ENCODE measurements at regions not wholly inside any gene's neighbourhood (a gene's known extent, or its start where the extent isn't known, plus 50 kb on each side); places are given as distances from the start of the nearest gene placed in this dataset.

DNA sequence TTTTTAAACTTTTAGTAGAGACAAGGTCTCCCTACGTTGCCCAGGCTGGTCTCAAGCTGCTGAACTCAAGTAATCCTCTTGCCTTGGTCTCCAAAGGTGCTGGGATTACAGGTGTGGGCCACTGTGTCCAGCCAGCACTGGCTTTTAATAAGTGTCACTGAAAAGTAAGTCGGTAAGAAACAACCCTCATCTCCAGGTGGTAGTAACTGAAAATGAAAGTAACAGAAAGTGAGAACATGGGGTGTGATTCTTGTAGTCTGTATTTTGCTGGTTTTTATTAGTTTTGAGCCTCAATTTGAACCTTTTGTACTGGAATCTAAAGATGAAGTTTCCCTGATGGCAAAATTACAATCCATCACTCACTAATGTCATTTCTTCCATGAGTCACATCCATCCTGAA, 238.1 kb upstream of the AGA start:
- no peak overlapping the region for H3K4me3 ChIP-seq (ENCODE audit: extremely low read depth, insufficient read depth, low read length, poor library complexity, severe bottlenecking)
- 44 to 82% methylated on average over 1 to 2 of the region's 2 CpGs for WGBS, 2 experiments (ENCODE audit: insufficient coverage in 2 of 2)
- H3K4me1 ChIP-seq (ENCODE audit: control insufficient read depth, insufficient read depth, low read length, poor library complexity, severe bottlenecking): no peaks in the 10 kb centered on the region
- no peaks in the 10 kb centered on the region for H3K36me3 ChIP-seq (ENCODE audit: control insufficient read depth, insufficient read depth, low read length)
- H3K9me3 ChIP-seq (ENCODE audit: control insufficient read depth, low read length): no peaks in the 10 kb centered on the region
- no peak overlapping the region for H3K27ac ChIP-seq (ENCODE audit: low read depth, low read length, severe bottlenecking)

DNA sequence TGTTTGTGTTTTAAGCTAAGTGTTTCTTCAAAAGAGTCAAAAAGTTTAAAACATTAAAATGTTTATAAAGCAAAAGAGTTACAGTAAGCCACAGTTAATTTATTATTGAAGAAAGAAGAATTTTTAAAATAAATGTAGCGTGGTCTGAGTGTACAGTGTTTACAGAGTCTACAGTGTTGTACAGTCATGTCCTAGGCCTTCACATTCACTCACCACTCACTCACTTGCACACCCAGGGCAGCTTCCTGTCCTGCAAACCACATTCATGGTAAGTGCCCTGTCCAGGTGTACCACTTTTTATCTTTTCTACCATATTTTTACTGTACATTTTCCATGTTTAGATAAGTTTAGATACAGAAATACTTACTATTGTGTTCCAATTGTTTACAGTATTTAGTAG, 239.7 kb upstream of the AGA start:
- H3K27ac ChIP-seq (ENCODE audit: low read depth, low read length, severe bottlenecking): no peak overlapping the region
- H3K9me3 ChIP-seq (ENCODE audit: control insufficient read depth, low read length): no peaks in the 10 kb centered on the region
- no peak overlapping the region for H3K4me3 ChIP-seq (ENCODE audit: extremely low read depth, insufficient read depth, low read length, poor library complexity, severe bottlenecking)
- H3K4me1 ChIP-seq (ENCODE audit: control insufficient read depth, insufficient read depth, low read length, poor library complexity, severe bottlenecking): no peaks in the 10 kb centered on the region
- WGBS, 2 experiments (ENCODE audit: insufficient coverage in 2 of 2): no CpG with 5 or more reads among the region's 1 CpG
- no peaks in the 10 kb centered on the region for H3K36me3 ChIP-seq (ENCODE audit: control insufficient read depth, insufficient read depth, low read length)

DNA sequence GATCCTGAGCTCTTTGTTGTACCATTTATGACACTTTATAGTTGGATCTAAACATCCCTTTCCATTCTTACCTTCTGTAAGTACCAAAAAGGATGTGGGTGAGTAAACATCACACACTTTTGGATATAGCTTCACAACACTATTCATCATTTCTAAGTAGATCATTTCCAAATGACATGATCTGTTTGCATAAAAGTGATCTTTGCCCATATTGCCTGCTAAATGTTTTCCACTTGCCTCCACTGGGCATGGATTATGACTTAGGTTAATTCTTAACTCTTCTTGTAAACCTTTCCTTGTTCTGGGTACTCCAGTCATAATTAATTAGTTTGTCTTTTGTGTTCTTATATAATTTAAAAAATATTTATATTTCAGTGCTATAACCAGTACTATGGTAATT, 244.9 kb upstream of the AGA start:
- H3K4me1 ChIP-seq (ENCODE audit: control insufficient read depth, insufficient read depth, low read length, poor library complexity, severe bottlenecking): no peaks in the 10 kb centered on the region
- no peaks in the 10 kb centered on the region for H3K9me3 ChIP-seq (ENCODE audit: control insufficient read depth, low read length)
- H3K27ac ChIP-seq (ENCODE audit: low read depth, low read length, severe bottlenecking): no peak overlapping the region
- no peaks in the 10 kb centered on the region for H3K36me3 ChIP-seq (ENCODE audit: control insufficient read depth, insufficient read depth, low read length)
- no peak overlapping the region for H3K4me3 ChIP-seq (ENCODE audit: extremely low read depth, insufficient read depth, low read length, poor library complexity, severe bottlenecking)

DNA sequence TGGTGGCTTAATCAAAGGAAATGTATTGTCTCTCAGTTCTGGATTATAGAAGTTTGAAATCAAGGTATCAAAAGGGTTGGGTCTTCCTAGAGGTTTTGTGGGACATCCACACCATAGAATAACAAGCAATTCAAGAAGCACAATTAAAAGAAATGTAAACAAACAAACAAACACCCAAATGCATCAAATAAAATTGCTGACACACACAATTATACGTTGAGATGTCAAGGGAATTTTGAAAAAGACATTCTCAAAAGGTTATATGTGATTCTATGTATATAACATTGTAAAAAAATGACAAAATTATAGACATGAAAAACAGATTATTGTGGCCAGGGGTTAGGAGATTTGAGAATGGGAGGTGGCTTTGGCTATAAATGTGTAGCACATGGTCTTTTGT, 250.7 kb upstream of the AGA start:
- WGBS, 2 experiments (ENCODE audit: insufficient coverage in 2 of 2): no CpG with 5 or more reads among the region's 1 CpG
- H3K9me3 ChIP-seq (ENCODE audit: control insufficient read depth, low read length): no peaks in the 10 kb centered on the region

DNA sequence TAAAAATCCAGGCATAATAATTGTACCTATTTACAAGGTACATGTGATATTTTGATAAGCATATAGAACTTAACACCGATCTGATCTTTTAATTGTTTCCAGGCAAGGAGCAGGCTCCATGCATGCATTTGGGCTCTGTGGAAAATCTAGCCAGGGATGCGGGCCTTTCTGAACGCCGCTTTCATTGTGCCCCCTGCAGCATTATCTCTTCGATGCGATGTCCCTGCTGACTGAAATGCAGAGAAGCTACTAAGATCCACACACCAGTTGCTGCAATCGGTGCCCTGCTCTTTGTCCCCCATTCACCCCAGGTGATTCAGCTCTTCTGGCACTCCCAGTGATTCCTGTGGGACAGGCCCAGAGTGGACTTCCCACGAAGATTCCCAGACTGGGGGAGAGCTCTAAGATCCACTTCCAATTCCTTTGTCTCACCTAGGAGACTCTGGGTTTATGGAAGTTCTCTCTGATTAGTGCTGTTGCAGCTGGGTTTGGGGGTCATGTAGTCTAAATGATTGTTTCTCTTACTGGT, 254.3 kb upstream of the AGA start:
- Histone ChIP-seq H3K4me1 (ENCODE audit: control insufficient read depth, insufficient read depth, low read length, poor library complexity, severe bottlenecking) (no peaks in the 10 kb centered on the region), H3K27ac (ENCODE audit: low read depth, low read length, severe bottlenecking) (no peak overlapping the region), H3K36me3 (ENCODE audit: control insufficient read depth, insufficient read depth, low read length) (no peaks in the 10 kb centered on the region), H3K4me3 (ENCODE audit: extremely low read depth, insufficient read depth, low read length, poor library complexity, severe bottlenecking) (no peak overlapping the region), H3K9me3 (ENCODE audit: control insufficient read depth, low read length) (no peaks in the 10 kb centered on the region)
- 53 to 63% methylated on average over 4 to 5 of the region's 8 CpGs for WGBS, 2 experiments (ENCODE audit: insufficient coverage in 2 of 2)

More for the DNA sequence above, 250.7 kb upstream of the AGA start:
- H3K36me3 ChIP-seq (ENCODE audit: control insufficient read depth, insufficient read depth, low read length): no peaks in the 10 kb centered on the region
- no peak overlapping the region for H3K27ac ChIP-seq (ENCODE audit: low read depth, low read length, severe bottlenecking)
- no peak overlapping the region for H3K4me3 ChIP-seq (ENCODE audit: extremely low read depth, insufficient read depth, low read length, poor library complexity, severe bottlenecking)
- H3K4me1 ChIP-seq (ENCODE audit: control insufficient read depth, insufficient read depth, low read length, poor library complexity, severe bottlenecking): no peaks in the 10 kb centered on the region

DNA sequence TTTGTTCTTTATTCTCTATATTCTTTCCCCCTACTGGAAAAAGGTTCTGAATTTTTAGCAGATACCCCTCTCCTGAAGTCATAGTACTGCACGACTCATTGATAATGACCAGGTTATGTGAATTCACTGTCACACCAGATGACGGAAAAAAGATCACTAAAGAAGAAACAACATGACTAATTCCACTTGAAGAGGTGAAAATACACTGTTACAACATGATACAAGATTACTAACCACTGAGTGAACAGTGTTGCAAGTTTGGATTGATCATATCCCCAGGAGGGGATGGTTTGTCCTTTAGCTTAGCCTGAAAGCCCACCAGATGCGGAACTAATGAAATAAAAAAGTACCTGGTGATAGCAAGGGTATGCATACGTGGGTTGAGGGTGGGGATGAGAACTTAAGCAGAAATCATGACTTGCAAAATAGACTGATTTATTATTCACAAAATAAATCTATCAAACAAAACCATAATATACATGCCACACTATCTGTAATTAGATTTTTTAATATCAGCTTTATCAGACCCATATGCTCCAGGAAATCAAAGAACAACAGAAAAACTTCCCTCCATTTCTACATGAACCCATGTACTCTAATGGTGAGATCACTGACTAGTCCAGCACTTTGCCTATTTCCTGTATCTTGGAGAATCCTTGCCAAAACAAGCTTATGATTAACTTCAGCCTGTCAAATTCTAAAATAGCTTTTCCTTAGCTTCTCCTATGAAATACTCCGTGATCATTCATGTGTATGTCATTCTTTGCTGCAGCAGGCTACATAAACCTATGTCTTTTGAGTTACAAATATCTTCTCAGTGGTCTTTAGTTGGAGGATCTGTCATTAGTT, 257.4 kb upstream of the AGA start:
- no peaks in the 10 kb centered on the region for H3K36me3 ChIP-seq (ENCODE audit: control insufficient read depth, insufficient read depth, low read length)

DNA sequence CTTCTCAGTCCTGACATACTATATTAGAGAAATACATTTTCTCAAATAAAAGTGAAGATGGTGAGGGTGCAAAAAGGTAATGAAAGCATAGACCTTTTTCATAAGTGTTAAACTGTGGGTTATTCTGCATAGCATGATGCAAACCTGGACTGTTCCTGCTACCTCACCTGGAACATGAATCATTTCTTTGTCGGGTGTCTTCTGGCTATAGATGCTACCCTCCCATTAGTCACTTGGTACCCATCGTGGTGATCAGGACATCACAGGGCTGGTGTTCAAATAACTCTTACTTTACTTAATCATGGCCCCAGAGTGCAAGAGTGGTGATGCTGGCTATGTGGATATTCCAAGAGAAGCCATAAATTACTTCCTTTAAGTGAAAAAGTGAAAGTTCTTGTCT, 264.7 kb upstream of the AGA start:
- no peak overlapping the region for H3K27ac ChIP-seq (ENCODE audit: low read depth, low read length, severe bottlenecking)
- no peak overlapping the region for H3K4me3 ChIP-seq (ENCODE audit: extremely low read depth, insufficient read depth, low read length, poor library complexity, severe bottlenecking)
- no peaks in the 10 kb centered on the region for H3K9me3 ChIP-seq (ENCODE audit: control insufficient read depth, low read length)
- H3K36me3 ChIP-seq (ENCODE audit: control insufficient read depth, insufficient read depth, low read length): no peaks in the 10 kb centered on the region
- H3K4me1 ChIP-seq (ENCODE audit: control insufficient read depth, insufficient read depth, low read length, poor library complexity, severe bottlenecking): no peaks in the 10 kb centered on the region
- WGBS, 2 experiments (ENCODE audit: insufficient coverage in 2 of 2): 80% methylated on average over 1 of the region's 2 CpGs; no CpG with 5 or more reads in 1 of the 2 experiments

More for the DNA sequence above, 257.4 kb upstream of the AGA start:
- H3K27ac ChIP-seq (ENCODE audit: low read depth, low read length, severe bottlenecking): no peak overlapping the region
- no peaks in the 10 kb centered on the region for H3K4me1 ChIP-seq (ENCODE audit: control insufficient read depth, insufficient read depth, low read length, poor library complexity, severe bottlenecking)
- no peak overlapping the region for H3K4me3 ChIP-seq (ENCODE audit: extremely low read depth, insufficient read depth, low read length, poor library complexity, severe bottlenecking)
- no peaks in the 10 kb centered on the region for H3K9me3 ChIP-seq (ENCODE audit: control insufficient read depth, low read length)
- WGBS, 2 experiments (ENCODE audit: insufficient coverage in 2 of 2): 83 to 90% methylated on average over 2 to 4 of the region's 5 CpGs

DNA sequence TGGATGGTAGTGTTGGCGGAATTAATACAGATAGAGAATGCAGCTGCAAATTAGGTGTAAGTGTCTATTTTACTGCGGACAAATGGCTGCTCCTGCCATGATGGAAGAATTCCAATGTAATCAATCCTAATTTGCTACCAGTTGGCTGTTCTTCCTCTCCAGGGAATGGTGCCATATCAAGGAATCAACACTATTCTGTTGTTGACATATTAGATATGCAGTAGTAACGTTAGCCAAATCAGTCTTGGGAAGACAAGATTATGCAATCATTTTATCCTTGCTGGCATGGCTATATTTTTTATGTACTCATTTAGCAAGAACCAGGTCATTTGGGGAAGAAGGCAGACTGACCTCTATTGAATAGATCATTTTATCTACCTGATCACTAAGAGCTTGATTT, 271.2 kb upstream of the AGA start:
- no peak overlapping the region for H3K27ac ChIP-seq (ENCODE audit: low read depth, low read length, severe bottlenecking)
- no peaks in the 10 kb centered on the region for H3K4me1 ChIP-seq (ENCODE audit: control insufficient read depth, insufficient read depth, low read length, poor library complexity, severe bottlenecking)
- no peaks in the 10 kb centered on the region for H3K36me3 ChIP-seq (ENCODE audit: control insufficient read depth, insufficient read depth, low read length)
- no peaks in the 10 kb centered on the region for H3K9me3 ChIP-seq (ENCODE audit: control insufficient read depth, low read length)
- WGBS, 2 experiments (ENCODE audit: insufficient coverage in 2 of 2): 79 to 100% methylated on average over 1 to 2 of the region's 3 CpGs
- H3K4me3 ChIP-seq (ENCODE audit: extremely low read depth, insufficient read depth, low read length, poor library complexity, severe bottlenecking): no peak overlapping the region

DNA sequence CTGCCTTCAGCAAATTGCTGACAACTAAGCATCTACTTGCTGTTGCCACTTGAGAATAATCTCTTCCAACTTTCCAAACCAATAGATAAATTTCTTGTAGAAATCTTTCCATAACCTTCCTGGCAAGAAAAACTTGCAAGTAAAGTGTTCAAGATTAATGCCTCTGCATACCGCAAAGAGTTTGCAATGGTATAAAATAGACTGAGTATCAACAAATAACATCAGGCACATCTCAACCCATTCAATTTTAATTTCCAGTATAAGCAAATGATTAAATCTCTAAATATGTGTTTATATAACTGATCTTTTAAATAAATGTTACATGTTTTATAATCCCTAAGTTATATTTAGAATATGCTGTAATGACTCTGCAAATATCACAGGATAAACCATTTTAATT, 275.2 kb upstream of the AGA start:
- no peaks in the 10 kb centered on the region for H3K4me1 ChIP-seq (ENCODE audit: control insufficient read depth, insufficient read depth, low read length, poor library complexity, severe bottlenecking)
- WGBS, 2 experiments (ENCODE audit: insufficient coverage in 2 of 2): no CpG with 5 or more reads among the region's 1 CpG
- no peaks in the 10 kb centered on the region for H3K9me3 ChIP-seq (ENCODE audit: control insufficient read depth, low read length)
- H3K27ac ChIP-seq (ENCODE audit: low read depth, low read length, severe bottlenecking): no peak overlapping the region
- no peak overlapping the region for H3K4me3 ChIP-seq (ENCODE audit: extremely low read depth, insufficient read depth, low read length, poor library complexity, severe bottlenecking)
- H3K36me3 ChIP-seq (ENCODE audit: control insufficient read depth, insufficient read depth, low read length): no peaks in the 10 kb centered on the region

DNA sequence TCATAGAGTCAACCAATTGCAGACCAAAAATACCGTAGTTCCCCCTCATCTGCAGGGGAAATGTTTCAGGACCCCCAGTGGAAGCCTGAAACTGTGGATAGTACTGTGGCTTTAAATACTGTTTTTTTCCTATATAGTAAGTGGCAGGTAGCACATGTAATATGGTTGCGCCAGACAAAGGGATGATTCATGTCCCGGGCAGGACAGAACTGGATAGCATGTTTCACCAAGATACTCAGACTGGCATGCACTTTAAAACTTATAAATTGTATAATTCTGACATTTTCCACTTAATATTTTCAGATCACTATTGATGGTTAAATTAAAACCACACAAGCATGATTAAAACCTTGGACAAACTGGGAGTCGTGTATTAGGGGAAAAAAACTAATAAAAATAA, 276.3 kb upstream of the AGA start:
- no peak overlapping the region for H3K4me3 ChIP-seq (ENCODE audit: extremely low read depth, insufficient read depth, low read length, poor library complexity, severe bottlenecking)
- no peaks in the 10 kb centered on the region for H3K36me3 ChIP-seq (ENCODE audit: control insufficient read depth, insufficient read depth, low read length)
- H3K9me3 ChIP-seq (ENCODE audit: control insufficient read depth, low read length): no peaks in the 10 kb centered on the region
- no peak overlapping the region for H3K27ac ChIP-seq (ENCODE audit: low read depth, low read length, severe bottlenecking)
- H3K4me1 ChIP-seq (ENCODE audit: control insufficient read depth, insufficient read depth, low read length, poor library complexity, severe bottlenecking): no peaks in the 10 kb centered on the region
- 100% methylated on average over 2 of the region's 4 CpGs; no CpG with 5 or more reads in 1 of the 2 experiments for WGBS, 2 experiments (ENCODE audit: insufficient coverage in 2 of 2)

DNA sequence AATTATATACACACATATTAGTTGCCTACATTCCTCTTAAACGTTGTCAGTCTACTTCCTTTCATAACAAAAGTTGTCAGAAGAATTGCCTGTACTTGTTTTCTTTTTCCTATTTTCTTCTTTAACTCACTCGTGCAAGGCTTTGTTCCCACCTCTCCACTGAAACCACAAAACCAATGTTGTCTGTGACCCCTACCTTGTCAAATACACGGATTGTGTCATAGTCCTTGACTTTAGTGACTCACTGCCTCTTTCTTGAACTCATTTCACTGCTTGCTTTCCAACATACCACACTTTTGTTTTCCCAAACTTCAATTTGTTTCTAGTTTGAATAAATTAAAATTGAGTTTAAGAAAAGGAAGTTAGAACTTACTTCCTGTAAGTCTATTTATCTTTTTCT, 283.9 kb upstream of the AGA start:
- Histone ChIP-seq H3K36me3 (ENCODE audit: control insufficient read depth, insufficient read depth, low read length) (no peaks in the 10 kb centered on the region), H3K9me3 (ENCODE audit: control insufficient read depth, low read length) (no peaks in the 10 kb centered on the region), H3K4me3 (ENCODE audit: extremely low read depth, insufficient read depth, low read length, poor library complexity, severe bottlenecking) (no peak overlapping the region), H3K27ac (ENCODE audit: low read depth, low read length, severe bottlenecking) (no peak overlapping the region), H3K4me1 (ENCODE audit: control insufficient read depth, insufficient read depth, low read length, poor library complexity, severe bottlenecking) (no peaks in the 10 kb centered on the region)
- 40 to 45% methylated on average over 2 of the region's 3 CpGs for WGBS, 2 experiments (ENCODE audit: insufficient coverage in 2 of 2)

Data from mesodermal cell (in vitro differentiated cells).